Effector CD4-positive, alpha-beta T cell (primary cell): ENCODE measurements at regions not wholly inside any gene's neighbourhood (a gene's known extent, or its start where the extent isn't known, plus 50 kb on each side); places are given as distances from the start of the nearest gene placed in this dataset.

Source experiments
- DNase-seq: peaks from one replicate; pipeline ENCODE4 v3.0.0-alpha.2; 2020

DNA sequence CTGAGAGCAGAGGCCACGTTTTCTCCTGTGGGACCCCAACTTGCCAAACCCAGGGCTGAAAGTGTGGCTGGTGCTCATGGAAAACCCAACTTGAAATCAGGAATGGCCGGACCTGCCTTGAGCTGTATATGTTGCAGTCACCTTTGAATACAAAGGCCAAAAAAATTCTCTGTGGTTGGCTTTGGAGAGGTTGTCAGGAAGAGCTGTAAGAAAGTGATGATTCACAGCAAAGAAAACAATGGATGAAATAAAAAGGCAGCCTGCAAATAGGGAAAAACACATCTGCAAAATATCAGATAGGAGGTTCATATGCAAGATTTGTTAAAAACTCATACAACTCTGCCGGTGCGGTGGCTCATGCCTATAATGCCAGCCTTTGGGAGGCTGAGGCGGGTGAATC is 715.8 kb downstream of the UQCRFS1 start:
- no peak for DNase-seq

DNA sequence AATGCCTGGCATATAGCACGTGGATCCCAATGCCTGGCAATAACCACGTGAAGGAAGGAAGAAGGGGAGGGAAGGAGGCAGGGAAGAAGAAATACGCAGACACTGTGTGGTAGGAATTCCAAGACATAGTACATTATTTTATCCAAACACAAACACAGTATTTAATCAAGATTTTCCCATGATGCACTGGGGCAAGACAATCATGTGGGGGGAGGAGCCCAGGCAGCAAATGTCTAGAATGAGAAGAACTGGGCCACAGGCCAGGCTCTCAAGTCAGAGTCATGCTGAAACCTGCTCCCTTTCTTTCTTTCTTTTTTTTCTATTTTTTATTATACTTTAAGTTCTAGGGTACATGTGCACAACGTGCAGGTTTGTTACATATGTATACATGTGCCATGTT is 717.9 kb downstream of the UQCRFS1 start:
- no peak for DNase-seq

DNA sequence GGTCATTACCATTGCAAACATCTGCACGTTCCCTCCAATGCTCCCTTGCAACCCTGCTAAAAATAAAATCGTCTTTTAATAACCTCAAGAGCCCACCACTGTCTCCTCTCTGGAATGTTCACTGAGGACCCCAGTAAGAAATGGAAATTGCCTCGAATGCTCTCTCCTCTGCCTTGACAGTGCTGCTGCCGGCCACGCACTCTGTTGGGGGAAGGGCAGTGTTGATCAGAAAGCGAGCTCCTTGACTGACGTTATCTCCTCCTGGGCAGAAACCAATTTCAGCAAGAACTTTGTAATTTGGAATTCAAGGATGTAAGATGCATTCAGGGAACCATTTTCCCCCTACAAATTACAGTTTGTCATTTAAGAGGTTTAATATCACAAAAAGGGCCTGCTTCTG is 718.5 kb downstream of the UQCRFS1 start:
- DNase-seq: no peak

- DNase-seq: no peak
Measured at GRCh38 chr19:28493884-28494283, 719.1 kb downstream of the UQCRFS1 start.

DNA sequence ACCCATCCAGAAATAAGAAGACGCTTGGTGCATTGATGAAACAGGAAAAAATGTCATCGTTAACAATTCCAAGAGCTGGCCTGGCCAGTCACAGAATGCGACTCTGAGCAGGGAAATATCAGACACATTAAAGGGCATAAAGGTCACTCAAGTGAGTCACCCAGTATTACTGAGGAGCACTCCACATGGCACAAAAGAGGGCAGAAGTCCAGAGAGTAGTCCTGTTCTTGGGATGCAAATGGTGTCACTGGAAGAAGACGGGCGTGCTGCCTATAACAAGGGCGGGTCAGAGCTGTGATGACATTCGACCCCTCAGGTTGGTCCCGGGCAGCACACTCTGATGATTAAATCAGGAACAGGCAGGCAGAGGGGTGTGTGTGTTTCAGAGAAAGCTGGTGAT is 720.3 kb downstream of the UQCRFS1 start:
- DNase-seq: no peak

DNA sequence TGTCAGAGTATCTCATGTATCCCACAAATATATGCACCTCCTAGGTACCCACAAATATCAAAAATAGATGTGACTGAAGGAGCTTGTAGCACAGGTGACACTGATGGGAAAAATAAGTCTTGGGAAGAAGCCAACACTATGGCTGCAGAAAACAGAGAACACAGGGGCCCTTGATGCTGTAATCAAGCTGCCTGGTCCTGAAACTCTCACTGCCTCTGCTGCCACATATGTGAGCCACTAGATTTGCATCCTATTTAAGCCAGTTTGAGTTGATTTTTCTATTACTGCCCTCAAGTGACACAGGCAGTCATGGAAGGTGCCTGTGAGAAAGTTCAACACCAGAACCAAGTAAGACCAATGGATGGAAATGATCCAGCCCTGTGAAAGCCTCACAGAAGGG is 720.8 kb downstream of the UQCRFS1 start:
- no peak for DNase-seq

- DNase-seq: no peak
Measured at GRCh38 chr19:28489776-28490175, 723.2 kb downstream of the UQCRFS1 start.

- no peak for DNase-seq
Measured at GRCh38 chr19:28489126-28489660, 723.8 kb downstream of the UQCRFS1 start.

DNA sequence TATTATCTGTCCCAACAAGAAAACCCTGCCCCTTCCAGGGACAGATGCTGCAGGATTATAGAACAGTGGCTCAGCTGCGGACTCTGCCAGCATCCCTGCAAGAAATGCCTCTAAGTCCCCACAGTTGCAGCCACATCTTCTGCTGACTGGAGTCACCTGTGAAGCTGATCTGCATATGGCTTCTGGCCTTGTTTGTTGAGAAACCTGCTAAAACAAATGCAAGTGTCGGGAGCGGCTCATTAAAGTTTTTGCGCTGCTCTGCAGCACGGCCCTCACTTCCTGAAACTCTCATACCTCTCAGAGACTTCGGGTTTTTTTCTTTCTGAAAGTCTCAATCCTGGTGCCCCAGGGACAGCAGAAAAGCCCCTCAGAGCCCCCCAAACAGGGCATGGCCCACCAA is 725.0 kb downstream of the UQCRFS1 start:
- DNase-seq: no peak

DNA sequence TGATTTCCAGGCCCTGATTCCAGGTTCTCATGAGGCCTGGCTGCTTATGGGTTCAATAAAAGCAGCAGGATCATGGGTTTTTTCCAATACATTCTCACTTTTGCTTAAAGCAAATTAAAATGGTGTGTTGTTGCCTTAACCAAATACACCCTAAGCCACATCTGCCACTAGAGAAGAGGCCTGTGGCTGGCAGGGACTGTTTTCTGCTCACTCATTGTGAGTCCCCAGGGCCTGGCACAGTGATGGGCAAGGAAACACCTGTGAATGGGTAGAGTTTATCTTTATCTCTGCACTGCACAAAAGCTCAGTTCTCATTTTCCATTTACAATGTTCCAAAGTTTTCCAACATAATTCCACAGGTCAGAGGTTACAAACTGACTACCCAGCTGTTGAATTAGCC is 726.0 kb downstream of the UQCRFS1 start:
- no peak for DNase-seq

DNA sequence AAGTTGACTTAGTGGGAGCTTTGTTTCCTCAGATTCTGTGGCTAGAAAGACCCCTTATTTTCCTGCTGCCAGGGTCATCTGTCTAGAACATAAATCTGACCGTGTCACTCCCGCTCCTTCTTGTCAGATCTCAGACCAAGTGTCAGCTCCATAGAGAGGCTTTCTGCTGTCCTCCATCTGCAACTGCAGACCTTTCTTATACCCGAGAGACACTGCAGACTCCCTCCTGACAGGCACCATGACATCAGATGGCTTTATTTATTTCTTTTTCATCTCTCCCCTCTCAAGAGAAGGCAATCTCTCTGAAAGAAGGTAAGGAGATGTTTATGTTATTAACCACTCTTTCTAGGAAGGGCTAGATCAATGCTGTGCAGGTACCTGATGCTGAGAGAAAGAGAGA is 726.5 kb downstream of the UQCRFS1 start:
- DNase-seq: no peak

- no peak for DNase-seq
Measured at GRCh38 chr19:28485292-28485691, 727.7 kb downstream of the UQCRFS1 start.

DNA sequence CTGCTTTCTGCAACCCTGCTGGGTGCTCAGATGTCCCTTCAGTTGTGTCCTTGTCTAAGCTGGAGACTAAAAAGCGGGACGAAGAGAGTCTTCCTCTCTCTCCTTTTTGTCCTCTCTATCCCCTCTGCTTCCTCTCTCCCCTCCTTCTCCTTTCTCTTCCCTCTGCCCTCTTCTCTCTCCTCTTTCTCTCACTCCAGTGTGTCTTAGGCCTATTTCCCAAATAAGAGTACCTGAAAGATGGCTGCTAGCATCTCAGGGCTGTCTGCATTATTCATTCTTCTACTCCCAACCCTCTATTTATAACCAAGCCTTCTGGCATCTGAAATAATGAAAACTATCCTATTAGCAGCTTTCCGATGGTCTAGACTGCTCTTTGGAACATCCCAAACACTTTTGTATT is 729.8 kb downstream of the UQCRFS1 start:
- no peak for DNase-seq

DNA sequence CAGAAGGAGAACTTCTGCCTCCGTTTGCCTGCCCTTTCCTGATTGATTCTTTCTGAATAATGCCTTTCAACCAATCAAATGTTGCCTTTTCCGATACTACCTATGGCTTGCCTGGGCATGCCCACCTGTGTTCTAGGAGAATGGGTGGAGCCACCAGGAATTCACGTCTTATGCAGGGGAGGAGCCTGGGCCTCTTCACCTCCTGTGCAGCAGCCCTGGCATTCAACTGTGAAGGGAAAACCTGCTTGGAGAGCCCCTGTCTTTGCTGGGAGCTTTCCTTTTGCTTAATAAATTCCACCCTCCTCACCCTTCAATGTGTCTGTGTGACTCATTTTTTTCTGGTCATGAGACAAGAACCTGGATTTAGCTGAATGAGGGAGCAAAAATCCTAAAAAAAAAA is 730.7 kb downstream of the UQCRFS1 start:
- no peak for DNase-seq

- no peak for DNase-seq
Measured at GRCh38 chr19:28481674-28482073, 731.3 kb downstream of the UQCRFS1 start.

DNA sequence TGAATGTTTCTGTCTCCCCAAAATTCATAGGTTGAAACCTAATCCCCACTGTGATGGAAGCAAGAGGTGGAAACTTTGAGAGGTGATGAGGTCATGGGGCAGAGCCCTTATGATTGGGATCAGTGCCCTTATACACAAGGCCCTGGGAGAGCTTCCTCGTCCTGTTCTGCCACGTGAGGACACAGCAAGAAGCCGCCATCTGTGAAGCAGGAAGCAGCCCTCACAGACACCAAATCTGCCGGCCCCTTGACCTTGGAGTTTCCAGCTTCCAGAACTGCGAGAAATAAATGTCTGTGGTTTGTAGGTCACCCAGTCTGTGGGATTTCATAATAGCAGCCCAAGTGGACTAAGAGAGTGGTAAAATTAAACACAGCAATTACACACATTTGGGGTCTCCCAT is 737.4 kb downstream of the UQCRFS1 start:
- DNase-seq: no peak

GRCh38 chr19:28472843-28473242 is 740.1 kb downstream of the UQCRFS1 start:
- no peak for DNase-seq

DNA sequence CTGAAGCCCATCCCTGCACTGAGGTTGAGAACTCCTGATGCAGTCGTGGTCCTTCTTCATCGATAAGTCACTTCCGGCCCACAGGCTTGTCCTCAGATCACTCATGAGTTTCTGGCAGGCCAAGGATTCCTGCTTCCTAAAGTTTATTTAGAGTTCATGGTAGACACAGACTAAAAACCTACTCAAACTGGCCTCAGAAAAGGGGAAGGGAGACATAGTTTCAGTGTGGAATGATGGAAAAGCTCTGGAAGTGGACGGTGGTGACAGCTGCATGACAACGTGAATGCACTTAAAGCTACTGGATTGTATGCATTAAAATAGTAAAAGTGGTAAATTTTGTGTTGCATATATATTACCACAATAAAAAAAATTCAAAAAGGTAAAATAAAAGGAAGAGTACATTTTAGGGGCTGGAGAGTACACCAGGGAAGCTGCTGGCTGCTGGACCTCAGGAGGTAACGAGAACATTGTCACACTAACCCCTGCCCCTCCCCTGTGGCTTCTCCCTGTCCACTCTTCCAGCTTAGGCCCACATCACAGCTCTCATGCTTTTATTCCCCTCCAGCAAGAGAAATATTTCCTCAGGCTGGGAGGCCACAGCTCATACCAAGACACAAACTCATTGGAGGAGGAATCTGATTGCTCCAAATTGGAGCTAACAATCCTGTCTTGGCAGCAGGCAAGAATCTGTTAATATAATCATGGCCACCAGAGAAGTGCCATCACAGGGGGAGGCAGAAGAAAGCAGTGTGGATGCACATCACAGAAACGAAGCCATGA is 741.0 kb downstream of the UQCRFS1 start:
- DNase-seq: no peak

- no peak for DNase-seq
Measured at GRCh38 chr19:28469544-28469943, 743.4 kb downstream of the UQCRFS1 start.

DNA sequence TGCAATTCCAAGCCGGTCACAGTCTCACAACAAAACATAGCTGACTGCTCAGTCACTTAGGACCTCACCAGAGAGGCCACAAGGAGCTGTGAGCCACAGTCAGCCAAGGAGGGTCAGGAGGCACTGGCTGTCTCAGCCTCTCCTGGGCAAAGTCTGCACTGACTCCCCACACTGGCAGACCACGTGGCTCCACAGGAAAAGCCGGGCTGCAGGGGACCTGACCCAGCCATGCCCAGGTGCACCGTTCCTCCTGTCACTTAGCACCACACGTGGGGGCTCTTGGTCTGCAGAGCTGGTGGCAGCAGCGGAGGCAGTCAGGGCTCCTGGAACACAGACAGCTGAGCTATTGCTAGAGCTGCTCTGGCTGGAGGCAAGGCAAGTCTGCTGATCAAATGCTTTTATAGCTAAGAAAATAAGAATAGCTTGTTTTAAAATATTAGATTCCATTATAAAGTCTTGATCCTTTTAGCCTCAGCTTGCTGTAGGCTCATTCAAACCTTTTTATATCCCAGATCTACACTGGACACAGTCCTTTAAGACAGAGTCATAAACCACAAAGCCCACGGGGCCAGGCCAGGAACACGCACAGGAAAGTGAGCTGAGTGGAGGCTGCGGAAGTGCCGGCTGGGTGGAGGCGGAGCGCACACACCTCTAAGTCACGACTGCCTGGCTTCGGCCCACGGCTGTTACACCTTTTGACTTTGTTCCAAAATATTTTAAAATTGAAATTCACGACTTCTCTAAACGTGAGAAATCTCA is 744.1 kb downstream of the UQCRFS1 start:
- DNase-seq: no peak

- DNase-seq: peak; percentile 5
Measured at GRCh38 chr19:28466107-28467045, 746.6 kb downstream of the UQCRFS1 start.

- DNase-seq: no peak
Measured at GRCh38 chr19:28465371-28466086, 747.4 kb downstream of the UQCRFS1 start.
